OCI-LY7 (cell line): ENCODE measurements at regions not wholly inside any gene's neighbourhood (a gene's known extent, or its start where the extent isn't known, plus 50 kb on each side); places are given as distances from the start of the nearest gene placed in this dataset.

Source experiments
- BruUV-seq: library from RNA; stranded (reverse); fragments of 400-500 nt; replicated peaks from 2 replicates; lab custom pipeline; 2021; lab: Mats Ljungman, UMichigan
- CTCF ChIA-PET: fragments of 300-600 bp; sonication (Branson Sonifier 250); formaldehyde crosslinking; loops from one replicate; lab custom pipeline; 2022; ENCODE audit warnings: antibody characterized with exemption; ENCODE audit not compliant: unreplicated experiment; lab: Charles Lee
- POLR2A ChIA-PET: fragments of 300-600 bp; sonication (Branson Sonifier 250); formaldehyde crosslinking; loops from one replicate; lab custom pipeline; 2022; ENCODE audit warnings: antibody characterized with exemption; lab: Charles Lee
- DNase-seq: peaks from one replicate; pipeline ENCODE4 v3.0.0-alpha.2; 2015; ENCODE audit warnings: low spot score
- H2AFZ ChIP-seq: fragments of 200-600 bp; sonication (generic), shearing (Covaris generic); 2 replicates; pipeline ENCODE4 v1.6.1; 2014; ENCODE audit warnings: mild to moderate bottlenecking, antibody characterized with exemption, low read length, moderate library complexity
- H3K27ac ChIP-seq: fragments of 200-600 bp; sonication (generic); 2 replicates; pipeline ENCODE4 v1.5.1; 2014; ENCODE audit warnings: mixed run types, low read depth, mild to moderate bottlenecking, moderate library complexity, low read length, inconsistent platforms; ENCODE audit not compliant: poor library complexity, severe bottlenecking
- H3K36me3 ChIP-seq: fragments of 200-600 bp; sonication (generic); 2 replicates; pipeline ENCODE4 v1.6.1; 2014; ENCODE audit warnings: mild to moderate bottlenecking, antibody characterized with exemption, low read length, moderate library complexity, mixed read lengths; ENCODE audit not compliant: insufficient read depth
- H3K4me1 ChIP-seq: fragments of 200-600 bp; sonication (generic); 2 replicates; pipeline ENCODE4 v1.5.1; 2014; ENCODE audit warnings: mild to moderate bottlenecking, low read length; ENCODE audit not compliant: insufficient read depth, poor library complexity, severe bottlenecking
- H3K4me2 ChIP-seq: fragments of 200-600 bp; sonication (generic); 2 replicates; pipeline ENCODE4 v1.6.1; 2014; ENCODE audit warnings: mild to moderate bottlenecking, low read length
- H3K4me3 ChIP-seq: fragments of 200-600 bp; sonication (generic); 2 replicates; pipeline ENCODE4 v1.5.1; 2014; ENCODE audit warnings: mild to moderate bottlenecking, low read depth, low read length; ENCODE audit not compliant: poor library complexity, severe bottlenecking
- H3K79me2 ChIP-seq: fragments of 200-600 bp; sonication (generic); 2 replicates; pipeline ENCODE4 v1.6.1; 2016; ENCODE audit warnings: low read depth, mild to moderate bottlenecking, low read length, moderate library complexity, mixed read lengths; ENCODE audit not compliant: insufficient read depth
- H3K9me2 ChIP-seq: fragments of 200-600 bp; sonication (generic); 2 replicates; pipeline ENCODE4 v1.6.1; 2016; ENCODE audit warnings: mild to moderate bottlenecking, low read length, mixed read lengths; ENCODE audit not compliant: insufficient read depth
- H3K9me3 ChIP-seq: fragments of 200-600 bp; sonication (generic); 2 replicates; pipeline ENCODE4 v1.6.1; 2014; ENCODE audit warnings: mild to moderate bottlenecking, mixed run types, low read length, mixed read lengths
- H4K20me1 ChIP-seq: fragments of 200-600 bp; sonication (generic); 2 replicates; pipeline ENCODE4 v1.6.1; 2014; ENCODE audit warnings: mild to moderate bottlenecking, antibody characterized with exemption, low read length, moderate library complexity, mixed read lengths; ENCODE audit not compliant: insufficient read depth
- CTCF ChIP-seq: fragments of 200-600 bp; sonication (generic); conservative IDR thresholded peaks from 2 replicates; pipeline ENCODE4 v1.5.1; 2014; ENCODE audit warnings: mild to moderate bottlenecking, antibody characterized with exemption, low read length, moderate library complexity, mixed read lengths
- EZH2phosphoT487 ChIP-seq: fragments of 200-600 bp; sonication (generic); IDR thresholded peaks from 2 replicates; pipeline ENCODE4 v1.6.1; 2018; ENCODE audit warnings: low read depth, borderline replicate concordance, mild to moderate bottlenecking, mixed run types, antibody characterized with exemption, low read length, moderate library complexity, mixed read lengths
- intact Hi-C: fragments of 100-400 bp; cut with micrococcal nuclease; formaldehyde crosslinking; loops from one replicate; pipeline ENCODE4 v1.10.0; 2022; ENCODE audit not compliant: unreplicated experiment

- ChIA-PET POLR2A (interaction anchor here (1.0 to 1.7 kb wide), 3 partner anchors 10 to 15 kb away, joined by 6 to 14 read pairs (median 7); no protein-coding TSS in a partner anchor), CTCF (interaction anchor here (1.1 kb wide), 1 partner anchor 15 kb away, joined by 3 read pairs; no protein-coding TSS in a partner anchor)
- H3K36me3 ChIP-seq: 0 out of 2 replicates have a peak, but pooled peaks cover 5% of the 10 kb centered on the region
- no peaks in the 10 kb centered on the region for H3K9me2 ChIP-seq
- no peaks in the 10 kb centered on the region for H4K20me1 ChIP-seq
- peak overlapping the region; percentile 22; the same call in 1 of the 2 replicates for H3K4me2 ChIP-seq
- TF ChIP-seq CTCF (no peak), EZH2phosphoT487 (no peak)
- H3K27ac ChIP-seq: no peak overlapping the region
- intact Hi-C loops: no loop called here
- peaks cover 25% of the 10 kb centered on the region for H3K4me1 ChIP-seq
- H3K79me2 ChIP-seq: peaks cover 26% of the 10 kb centered on the region; the same call in 1 of the 2 replicates
- H3K4me3 ChIP-seq: no peak overlapping the region
- no peak overlapping the region for H2AFZ ChIP-seq
- DNase-seq: no peak
- peaks cover 15% of the 10 kb centered on the region; the same call in 1 of the 2 replicates for H3K9me3 ChIP-seq
- no TSS peak for BruUV-seq
Measured at GRCh38 chr16:72649254-72649944, 398.5 kb downstream of the ZFHX3 start.

- H3K4me3 ChIP-seq: no peak overlapping the region
- CTCF ChIA-PET: no interaction called here
- H3K4me2 ChIP-seq: peak overlapping the region; percentile 34; the same call in 1 of the 2 replicates
- no peaks in the 10 kb centered on the region for H3K36me3 ChIP-seq
- no peak overlapping the region for H3K27ac ChIP-seq
- BruUV-seq: no TSS peak
- peaks cover 17% of the 10 kb centered on the region for H3K79me2 ChIP-seq
- H3K9me3 ChIP-seq: peaks cover 13% of the 10 kb centered on the region
- intact Hi-C loops: no loop called here
- TF ChIP-seq EZH2phosphoT487 (no peak), CTCF (no peak)
- DNase-seq: peak; percentile 31
- H3K4me1 ChIP-seq: peaks cover 25% of the 10 kb centered on the region
- no peaks in the 10 kb centered on the region for H4K20me1 ChIP-seq
- POLR2A ChIA-PET: interaction anchor here (0.6 to 3.2 kb wide), 4 partner anchors 12 to 158 kb away, joined by 3 to 15 read pairs (median 6); no protein-coding TSS in a partner anchor
- H3K9me2 ChIP-seq: no peaks in the 10 kb centered on the region
- no peak overlapping the region for H2AFZ ChIP-seq
Measured at GRCh38 chr16:72646615-72647014, 401.3 kb downstream of the ZFHX3 start.

- Histone ChIP-seq H3K36me3 (no peaks in the 10 kb centered on the region), H3K4me3 (no peak overlapping the region), H2AFZ (no peak overlapping the region), H3K27ac (no peak overlapping the region), H3K4me1 (peaks cover 21% of the 10 kb centered on the region), H3K4me2 (no peak overlapping the region), H4K20me1 (no peaks in the 10 kb centered on the region), H3K9me3 (peaks cover 13% of the 10 kb centered on the region), H3K9me2 (no peaks in the 10 kb centered on the region), H3K79me2 (peaks cover 8% of the 10 kb centered on the region; the same call in 1 of the 2 replicates)
- DNase-seq: no peak
- intact Hi-C loops: no loop called here
- POLR2A ChIA-PET: interaction anchor here (0.7 to 3.2 kb wide), 4 partner anchors 13 to 566 kb away, joined by 3 to 15 read pairs (median 6); no protein-coding TSS in a partner anchor
- TF ChIP-seq EZH2phosphoT487 (no peak), CTCF (no peak)
- CTCF ChIA-PET: no interaction called here
- BruUV-seq: no TSS peak
Measured at GRCh38 chr16:72645538-72645937, 402.4 kb downstream of the ZFHX3 start.
